PC-9 (cell line): ENCODE measurements at regions not wholly inside any gene's neighbourhood (a gene's known extent, or its start where the extent isn't known, plus 50 kb on each side); places are given as distances from the start of the nearest gene placed in this dataset.

Experiments used
- BruUV-seq: library from RNA; stranded (reverse); fragments of 400-500 nt; replicated peaks from 2 replicates; lab custom pipeline; 2021; lab: Mats Ljungman, UMichigan
- CTCF ChIA-PET: fragments of 300-600 bp; sonication (Branson Sonifier 250); formaldehyde crosslinking; loops from one replicate; lab custom pipeline; 2022; ENCODE audit warnings: antibody characterized with exemption; lab: Charles Lee
- POLR2A ChIA-PET: fragments of 300-600 bp; sonication (Branson Sonifier 250); formaldehyde crosslinking; loops from one replicate; lab custom pipeline; 2022; ENCODE audit warnings: antibody characterized with exemption; ENCODE audit not compliant: unreplicated experiment; lab: Charles Lee
- DNase-seq, 2 experiments: peaks; one replicate each; pipeline versions ENCODE4 v3.0.0 to v3.0.0-alpha.2; 2015 to 2022; ENCODE audit warnings: mixed read lengths in 1 of 2
- H2AFZ ChIP-seq: fragments of 200-600 bp; sonication (generic); 2 replicates; pipeline ENCODE4 v1.8.1; 2017; ENCODE audit warnings: antibody characterized with exemption
- H3F3A ChIP-seq: fragments of 200-600 bp; sonication (generic); 2 replicates; pipeline ENCODE4 v1.8.1; 2017; ENCODE audit warnings: antibody characterized with exemption, mild to moderate bottlenecking, low read depth; ENCODE audit not compliant: insufficient read depth
- H3K27ac ChIP-seq: fragments of 200-600 bp; sonication (generic); 2 replicates; pipeline ENCODE4 v1.6.1; 2016; ENCODE audit warnings: mixed run types
- H3K27me3 ChIP-seq: fragments of 200-600 bp; sonication (generic); 2 replicates; pipeline ENCODE4 v1.6.1; 2016; ENCODE audit warnings: low read depth, mixed run types; ENCODE audit not compliant: insufficient read depth
- H3K36me3 ChIP-seq: fragments of 200-600 bp; sonication (generic); 2 replicates; pipeline ENCODE4 v1.6.1; 2016; ENCODE audit warnings: low read depth, mixed run types
- H3K4me1 ChIP-seq: fragments of 200-600 bp; sonication (generic); replicated peaks from 2 replicates; pipeline ENCODE4 v1.6.1; 2016; ENCODE audit warnings: mixed run types; ENCODE audit not compliant: insufficient read depth
- H3K4me2 ChIP-seq: fragments of 200-600 bp; sonication (generic); 2 replicates; pipeline ENCODE4 v1.6.1; 2017; ENCODE audit warnings: mixed run types
- H3K4me3 ChIP-seq: fragments of 200-600 bp; sonication (generic); 2 replicates; pipeline ENCODE4 v1.6.1; 2016; ENCODE audit warnings: mixed run types
- H3K79me2 ChIP-seq: fragments of 200-600 bp; sonication (generic); 2 replicates; pipeline ENCODE4 v1.6.1; 2017; ENCODE audit warnings: low read depth, mixed run types
- H3K9me2 ChIP-seq: fragments of 200-600 bp; sonication (generic); 2 replicates; pipeline ENCODE4 v1.8.1; 2017; ENCODE audit warnings: mild to moderate bottlenecking; ENCODE audit not compliant: insufficient read depth
- H3K9me3 ChIP-seq: fragments of 200-600 bp; sonication (generic); 2 replicates; pipeline ENCODE4 v1.8.1; 2016; ENCODE audit warnings: low read depth; ENCODE audit not compliant: insufficient read depth
- H4K20me1 ChIP-seq: fragments of 200-600 bp; sonication (generic); 2 replicates; pipeline ENCODE4 v1.8.1; 2017; ENCODE audit not compliant: insufficient read depth
- EZH2 ChIP-seq: fragments of 200-600 bp; sonication (generic); IDR thresholded peaks from 2 replicates; pipeline ENCODE4 v1.8.0; 2017; ENCODE audit warnings: antibody characterized with exemption, low read depth
- intact Hi-C: fragments of 100-400 bp; cut with micrococcal nuclease; formaldehyde crosslinking; loops from one replicate; pipeline ENCODE4 v1.10.0; 2022; ENCODE audit not compliant: unreplicated experiment
- TF ChIP-seq, protein P1 (sequence below): fragments of 200-600 bp; sonication (generic); conservative IDR thresholded peaks from 2 replicates; pipeline ENCODE4 v1.6.1; 2017; ENCODE audit warnings: mixed run types, antibody characterized with exemption, mild to moderate bottlenecking, moderate library complexity

DNA sequence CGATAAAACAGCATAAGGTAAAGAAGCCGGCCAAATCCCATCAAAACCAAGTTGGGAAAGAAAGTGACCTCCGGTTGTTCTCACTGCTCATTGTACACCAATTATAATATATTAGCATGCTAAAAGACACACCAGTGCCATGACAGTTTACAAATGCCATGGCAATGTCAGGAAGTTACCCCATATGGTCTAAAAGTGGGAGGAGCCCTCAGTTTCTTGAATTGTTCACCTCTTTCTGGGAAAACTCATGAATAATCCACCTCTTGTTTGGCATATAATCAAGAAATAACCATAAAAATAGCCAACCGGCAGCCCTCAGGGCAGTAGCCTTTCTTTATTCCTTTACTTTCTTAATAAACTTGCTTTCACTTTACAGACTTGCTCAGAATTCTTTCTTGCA is 544.9 kb upstream of the SETBP1 start:
- POLR2A ChIA-PET = no interaction called here
- Histone ChIP-seq H3K9me2 (no peaks in the 10 kb centered on the region), H3K9me3 (0 out of 2 replicates have a peak, but pooled peaks cover 5% of the 10 kb centered on the region), H3K4me1 (no peaks in the 10 kb centered on the region), H3K27ac (no peak overlapping the region), H3F3A (no peaks in the 10 kb centered on the region), H3K4me2 (no peak overlapping the region), H2AFZ (no peak overlapping the region), H4K20me1 (no peaks in the 10 kb centered on the region), H3K4me3 (no peak overlapping the region), H3K27me3 (no peaks in the 10 kb centered on the region), H3K36me3 (no peaks in the 10 kb centered on the region), H3K79me2 (no peaks in the 10 kb centered on the region)
- DNase-seq = no peak
- no peak for TF ChIP-seq EZH2
- TF ChIP-seq, protein P1, sequence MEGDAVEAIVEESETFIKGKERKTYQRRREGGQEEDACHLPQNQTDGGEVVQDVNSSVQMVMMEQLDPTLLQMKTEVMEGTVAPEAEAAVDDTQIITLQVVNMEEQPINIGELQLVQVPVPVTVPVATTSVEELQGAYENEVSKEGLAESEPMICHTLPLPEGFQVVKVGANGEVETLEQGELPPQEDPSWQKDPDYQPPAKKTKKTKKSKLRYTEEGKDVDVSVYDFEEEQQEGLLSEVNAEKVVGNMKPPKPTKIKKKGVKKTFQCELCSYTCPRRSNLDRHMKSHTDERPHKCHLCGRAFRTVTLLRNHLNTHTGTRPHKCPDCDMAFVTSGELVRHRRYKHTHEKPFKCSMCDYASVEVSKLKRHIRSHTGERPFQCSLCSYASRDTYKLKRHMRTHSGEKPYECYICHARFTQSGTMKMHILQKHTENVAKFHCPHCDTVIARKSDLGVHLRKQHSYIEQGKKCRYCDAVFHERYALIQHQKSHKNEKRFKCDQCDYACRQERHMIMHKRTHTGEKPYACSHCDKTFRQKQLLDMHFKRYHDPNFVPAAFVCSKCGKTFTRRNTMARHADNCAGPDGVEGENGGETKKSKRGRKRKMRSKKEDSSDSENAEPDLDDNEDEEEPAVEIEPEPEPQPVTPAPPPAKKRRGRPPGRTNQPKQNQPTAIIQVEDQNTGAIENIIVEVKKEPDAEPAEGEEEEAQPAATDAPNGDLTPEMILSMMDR = no peak
- CTCF ChIA-PET = no interaction called here
- BruUV-seq = no TSS peak
- intact Hi-C loops = loop anchor here (10.0 kb wide), 1 partner anchor 539 kb away; no protein-coding TSS in a partner anchor

DNA sequence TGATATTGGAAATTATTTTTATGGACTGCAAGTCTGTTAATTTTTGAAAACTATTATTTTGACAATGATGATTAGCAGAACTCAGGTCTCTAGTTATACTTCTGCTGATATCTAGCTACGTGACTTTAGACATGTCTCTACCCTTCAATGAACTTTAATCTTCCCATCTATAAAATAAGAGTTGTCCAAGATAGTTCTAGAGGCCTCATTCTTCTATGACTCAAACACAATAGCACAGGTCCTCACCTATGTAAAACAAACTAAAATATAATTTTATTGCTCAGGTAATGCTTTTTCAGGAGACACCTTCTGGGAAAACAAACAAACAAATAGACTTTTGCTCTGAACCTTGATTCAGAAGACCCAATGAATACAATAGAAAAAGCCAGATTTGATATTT is 544.4 kb upstream of the SETBP1 start:
- Histone ChIP-seq H3K27me3 (no peaks in the 10 kb centered on the region), H3K4me2 (no peak overlapping the region), H3K79me2 (no peaks in the 10 kb centered on the region), H3K4me1 (no peaks in the 10 kb centered on the region), H3K27ac (no peak overlapping the region), H3K9me3 (0 out of 2 replicates have a peak, but pooled peaks cover 5% of the 10 kb centered on the region), H2AFZ (no peak overlapping the region), H3F3A (no peaks in the 10 kb centered on the region), H4K20me1 (no peaks in the 10 kb centered on the region), H3K9me2 (no peaks in the 10 kb centered on the region), H3K4me3 (no peak overlapping the region), H3K36me3 (no peaks in the 10 kb centered on the region)
- POLR2A ChIA-PET = no interaction called here
- intact Hi-C loops = loop anchor here (10.0 kb wide), 1 partner anchor 538 kb away; no protein-coding TSS in a partner anchor
- no peak for TF ChIP-seq EZH2
- DNase-seq = no peak
- CTCF ChIA-PET = no interaction called here
- no TSS peak for BruUV-seq

DNA sequence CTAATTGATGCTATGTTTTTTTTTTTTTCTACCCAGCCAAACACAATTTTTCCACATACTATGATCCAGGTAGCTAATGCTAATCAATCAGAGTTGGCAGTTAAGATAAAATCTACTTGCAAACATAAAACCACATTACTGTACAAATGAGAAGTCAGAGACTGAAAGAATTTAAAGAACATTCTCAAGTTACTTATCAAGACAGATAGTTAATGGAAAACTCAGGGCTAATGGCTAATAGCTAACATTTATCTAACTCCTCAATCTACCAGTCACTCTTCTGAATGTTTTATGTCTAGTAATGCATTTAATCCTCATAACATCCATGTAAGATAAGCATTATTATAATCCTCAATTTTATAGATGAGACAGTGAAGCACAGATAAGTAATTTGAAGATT is 537.6 kb upstream of the SETBP1 start:
- BruUV-seq = no TSS peak
- Histone ChIP-seq H3K27ac (no peak overlapping the region), H3K4me2 (no peak overlapping the region), H3K79me2 (no peaks in the 10 kb centered on the region), H4K20me1 (no peaks in the 10 kb centered on the region), H3K9me3 (0 out of 2 replicates have a peak, but pooled peaks cover 5% of the 10 kb centered on the region), H3K4me1 (no peaks in the 10 kb centered on the region), H3K36me3 (no peaks in the 10 kb centered on the region), H3K4me3 (no peak overlapping the region), H3K27me3 (no peaks in the 10 kb centered on the region), H2AFZ (no peak overlapping the region), H3K9me2 (no peaks in the 10 kb centered on the region; the same call in 1 of the 2 replicates), H3F3A (no peaks in the 10 kb centered on the region)
- DNase-seq = no peak
- no peak for TF ChIP-seq EZH2
- TF ChIP-seq, protein P1 = no peak
- CTCF ChIA-PET = no interaction called here
- POLR2A ChIA-PET = interaction anchor here (0.7 kb wide), 1 partner anchor 567 kb away, joined by 4 read pairs; no protein-coding TSS in a partner anchor
- intact Hi-C loops = no loop called here

DNA sequence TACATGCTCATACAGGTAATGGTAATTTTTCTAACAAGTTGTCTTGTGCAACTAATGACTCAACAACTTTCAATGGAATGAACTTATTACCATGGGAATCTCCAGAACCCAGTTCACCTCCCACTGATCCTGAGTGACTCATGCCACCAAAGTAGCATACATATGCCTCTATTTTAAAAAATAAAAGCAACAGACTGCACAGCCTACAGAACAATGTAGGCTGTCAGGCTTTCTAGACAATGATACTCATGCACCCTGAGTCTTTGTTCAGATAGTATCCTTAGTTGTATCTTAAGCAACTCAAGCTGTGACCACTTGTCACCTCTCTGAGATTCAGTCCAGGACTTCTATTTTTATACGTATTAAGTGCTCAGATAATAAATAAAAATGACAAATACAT is 531.0 kb upstream of the SETBP1 start:
- H3K79me2 ChIP-seq = no peaks in the 10 kb centered on the region
- BruUV-seq = no TSS peak
- intact Hi-C loops = no loop called here
- H3K9me3 ChIP-seq = no peaks in the 10 kb centered on the region
- peak overlapping the region; percentile 54 for H3K27ac ChIP-seq
- no peaks in the 10 kb centered on the region for H3K27me3 ChIP-seq
- no peaks in the 10 kb centered on the region for H3K36me3 ChIP-seq
- H3K4me1 ChIP-seq = peaks cover 22% of the 10 kb centered on the region
- no peaks in the 10 kb centered on the region for H4K20me1 ChIP-seq
- peak overlapping the region; percentile 48 for H3K4me2 ChIP-seq
- POLR2A ChIA-PET = no interaction called here
- H3K9me2 ChIP-seq = no peaks in the 10 kb centered on the region
- no peak overlapping the region for H3K4me3 ChIP-seq
- no peak for TF ChIP-seq EZH2
- TF ChIP-seq, protein P1 = no peak
- no peaks in the 10 kb centered on the region for H3F3A ChIP-seq
- CTCF ChIA-PET = no interaction called here
- H2AFZ ChIP-seq = 0 out of 2 replicates have a peak overlapping the region, but pooled peaks have one; percentile 36
- DNase-seq = peak; percentile 4 to 77
